KMS-11 (cell line): ENCODE measurements at regions not wholly inside any gene's neighbourhood (a gene's known extent, or its start where the extent isn't known, plus 50 kb on each side); places are given as distances from the start of the nearest gene placed in this dataset.
"Not testable (repeated sequence)": the region's sequence is repeated elsewhere in the genome, so short reads cannot be mapped to it uniquely, and the experiment has no call there.

Experiments
- H2AFZ ChIP-seq: fragments of 200-600 bp; sonication (generic); 2 replicates; pipeline ENCODE4 v1.6.1; 2016; ENCODE audit warnings: antibody characterized with exemption, mixed run types, low read depth
- H3K27ac ChIP-seq: fragments of 200-600 bp; sonication (generic); 2 replicates; pipeline ENCODE4 v1.6.1; 2016; ENCODE audit warnings: mild to moderate bottlenecking, mixed run types
- H3K27me3 ChIP-seq: fragments of 200-600 bp; sonication (generic); 2 replicates; pipeline ENCODE4 v1.6.1; 2017; ENCODE audit warnings: mild to moderate bottlenecking, low read depth, mixed run types, moderate library complexity; ENCODE audit not compliant: insufficient read depth
- H3K36me3 ChIP-seq: fragments of 200-600 bp; sonication (generic); 2 replicates; pipeline ENCODE4 v1.6.1; 2017; ENCODE audit warnings: mild to moderate bottlenecking, mixed run types; ENCODE audit not compliant: insufficient read depth
- H3K4me1 ChIP-seq: fragments of 200-600 bp; sonication (generic); 2 replicates; pipeline ENCODE4 v1.6.1; 2016; ENCODE audit warnings: mild to moderate bottlenecking, low read depth, mixed run types; ENCODE audit not compliant: poor library complexity, severe bottlenecking
- H3K4me2 ChIP-seq: fragments of 200-600 bp; sonication (generic); 2 replicates; pipeline ENCODE4 v1.7.0; 2016; ENCODE audit warnings: mild to moderate bottlenecking, mixed run types
- H3K4me3 ChIP-seq: fragments of 200-600 bp; sonication (generic); IDR thresholded peaks from 2 replicates; pipeline ENCODE4 v1.6.1; 2017; ENCODE audit warnings: low read depth, low read length, mixed read lengths; ENCODE audit not compliant: insufficient read depth
- H3K79me2 ChIP-seq: fragments of 200-600 bp; sonication (generic); 2 replicates; pipeline ENCODE4 v1.6.1; 2016; ENCODE audit warnings: low read depth, mixed run types; ENCODE audit not compliant: insufficient read depth
- H3K9ac ChIP-seq: fragments of 200-600 bp; sonication (generic); 2 replicates; pipeline ENCODE4 v1.6.1; 2016; ENCODE audit warnings: mild to moderate bottlenecking, mixed run types
- H4K20me1 ChIP-seq: fragments of 200-600 bp; sonication (generic); 2 replicates; pipeline ENCODE4 v1.6.1; 2016; ENCODE audit warnings: mild to moderate bottlenecking, mixed run types; ENCODE audit not compliant: insufficient read depth
- CTCF ChIP-seq: fragments of 200-600 bp; sonication (generic); conservative IDR thresholded peaks from 2 replicates; pipeline ENCODE4 v1.6.1; 2017; ENCODE audit warnings: low read depth, mild to moderate bottlenecking, antibody characterized with exemption, low read length, moderate library complexity, mixed read lengths

- Histone ChIP-seq H3K27ac (no peak overlapping the region), H3K27me3 (no peaks in the 10 kb centered on the region), H3K9ac (no peak overlapping the region), H3K4me3 (no peak overlapping the region), H3K79me2 (no peaks in the 10 kb centered on the region), H3K36me3 (no peaks in the 10 kb centered on the region), H3K4me1 (no peaks in the 10 kb centered on the region), H4K20me1 (no peaks in the 10 kb centered on the region), H2AFZ (no peak overlapping the region), H3K4me2 (no peak overlapping the region)
- no peak for TF ChIP-seq CTCF
Measured at GRCh38 chr6:27777614-27778355, 134.4 kb downstream of the OR2B2 start.

GRCh38 chr6:27777126-27777525 lies 135.1 kb downstream of the OR2B2 start:
- no peaks in the 10 kb centered on the region for H3K27me3 ChIP-seq
- no peak overlapping the region for H3K4me2 ChIP-seq
- no peak overlapping the region for H3K27ac ChIP-seq
- H3K36me3 ChIP-seq = no peaks in the 10 kb centered on the region
- no peaks in the 10 kb centered on the region for H3K4me1 ChIP-seq
- no peaks in the 10 kb centered on the region for H3K79me2 ChIP-seq
- no peak for TF ChIP-seq CTCF
- no peak overlapping the region for H3K9ac ChIP-seq
- H2AFZ ChIP-seq = no peak overlapping the region
- no peaks in the 10 kb centered on the region for H4K20me1 ChIP-seq
- H3K4me3 ChIP-seq = no peak overlapping the region

GRCh38 chr6:27776504-27776903 lies 135.7 kb downstream of the OR2B2 start:
- Histone ChIP-seq H3K27ac (no peak overlapping the region), H3K4me1 (no peaks in the 10 kb centered on the region), H3K4me2 (no peak overlapping the region), H3K4me3 (no peak overlapping the region), H2AFZ (no peak overlapping the region), H3K79me2 (no peaks in the 10 kb centered on the region), H3K36me3 (no peaks in the 10 kb centered on the region), H4K20me1 (no peaks in the 10 kb centered on the region), H3K27me3 (no peaks in the 10 kb centered on the region), H3K9ac (no peak overlapping the region)
- TF ChIP-seq CTCF = no peak

- no peak overlapping the region for H3K4me3 ChIP-seq
- no peak overlapping the region for H3K4me2 ChIP-seq
- H3K79me2 ChIP-seq = no peaks in the 10 kb centered on the region
- TF ChIP-seq CTCF = no peak
- H4K20me1 ChIP-seq = no peaks in the 10 kb centered on the region
- H3K36me3 ChIP-seq = no peaks in the 10 kb centered on the region
- H3K27me3 ChIP-seq = no peaks in the 10 kb centered on the region
- no peak overlapping the region for H3K9ac ChIP-seq
- no peak overlapping the region for H3K27ac ChIP-seq
- H2AFZ ChIP-seq = no peak overlapping the region
- no peaks in the 10 kb centered on the region for H3K4me1 ChIP-seq
Measured at GRCh38 chr6:27775796-27776184, 136.4 kb downstream of the OR2B2 start.

GRCh38 chr6:27775138-27775795 lies 136.9 kb downstream of the OR2B2 start:
- H2AFZ ChIP-seq, H3K27me3 ChIP-seq, H3K4me3 ChIP-seq, H3K79me2 ChIP-seq, H4K20me1 ChIP-seq, H3K36me3 ChIP-seq, H3K9ac ChIP-seq, H3K4me1 ChIP-seq, H3K27ac ChIP-seq, H3K4me2 ChIP-seq: not testable (repeated sequence)

- not testable (repeated sequence) for H4K20me1 ChIP-seq, H2AFZ ChIP-seq, H3K27me3 ChIP-seq, H3K9ac ChIP-seq, H3K4me3 ChIP-seq, H3K4me1 ChIP-seq, H3K4me2 ChIP-seq, H3K36me3 ChIP-seq, H3K27ac ChIP-seq, H3K79me2 ChIP-seq
Measured at GRCh38 chr6:27774264-27774600, 138.0 kb downstream of the OR2B2 start.

GRCh38 chr6:27773542-27774263 lies 138.5 kb downstream of the OR2B2 start:
- not testable (repeated sequence) for H3K79me2 ChIP-seq, H3K4me2 ChIP-seq, H2AFZ ChIP-seq, H3K27me3 ChIP-seq, H3K27ac ChIP-seq, H3K36me3 ChIP-seq, H3K4me1 ChIP-seq, H3K4me3 ChIP-seq, H4K20me1 ChIP-seq, H3K9ac ChIP-seq
